Body of pancreas (tissue), 4 donors: ENCODE measurements at regions not wholly inside any gene's neighbourhood (a gene's known extent, or its start where the extent isn't known, plus 50 kb on each side); places are given as distances from the start of the nearest gene placed in this dataset.

Experiments
- POLR2A ChIP-seq, 3 donors: fragments of 450-650 bp; IDR thresholded peaks; one replicate each; pipeline ENCODE4 v1.6.1; 2016; ENCODE audit warnings: antibody characterized with exemption in 3 of 3, mild to moderate bottlenecking in 2 of 3
- TF ChIP-seq, protein P1 (sequence below), 7 experiments: fragments of 450-650 bp in 4 of 7; fragments of 200-600 bp in 3 of 7; sonication (generic) in 3 of 7; IDR thresholded peaks; one replicate each; pipeline ENCODE4 v1.5.1; 2016 to 2019; ENCODE audit warnings: antibody characterized with exemption in 7 of 7

DNA sequence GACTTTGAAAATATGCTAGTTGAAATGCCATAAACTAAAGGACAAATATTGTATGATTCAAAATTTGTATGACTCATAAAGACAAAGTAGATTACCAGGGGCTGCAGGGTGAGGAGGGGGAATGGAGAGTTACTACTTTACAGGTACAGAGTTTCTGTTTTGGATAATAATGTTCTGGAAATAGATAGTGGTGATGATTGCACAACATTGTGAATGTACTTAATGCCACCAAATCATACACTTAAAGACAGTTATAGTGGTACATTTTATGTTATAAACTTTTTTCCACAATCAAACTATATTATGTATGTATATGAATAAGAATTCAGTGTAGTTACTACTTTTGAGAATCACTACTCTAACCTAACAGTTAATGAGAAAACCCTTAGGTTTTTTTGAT lies 368.1 kb downstream of the ZFHX3 start:
- TF ChIP-seq, protein P1, sequence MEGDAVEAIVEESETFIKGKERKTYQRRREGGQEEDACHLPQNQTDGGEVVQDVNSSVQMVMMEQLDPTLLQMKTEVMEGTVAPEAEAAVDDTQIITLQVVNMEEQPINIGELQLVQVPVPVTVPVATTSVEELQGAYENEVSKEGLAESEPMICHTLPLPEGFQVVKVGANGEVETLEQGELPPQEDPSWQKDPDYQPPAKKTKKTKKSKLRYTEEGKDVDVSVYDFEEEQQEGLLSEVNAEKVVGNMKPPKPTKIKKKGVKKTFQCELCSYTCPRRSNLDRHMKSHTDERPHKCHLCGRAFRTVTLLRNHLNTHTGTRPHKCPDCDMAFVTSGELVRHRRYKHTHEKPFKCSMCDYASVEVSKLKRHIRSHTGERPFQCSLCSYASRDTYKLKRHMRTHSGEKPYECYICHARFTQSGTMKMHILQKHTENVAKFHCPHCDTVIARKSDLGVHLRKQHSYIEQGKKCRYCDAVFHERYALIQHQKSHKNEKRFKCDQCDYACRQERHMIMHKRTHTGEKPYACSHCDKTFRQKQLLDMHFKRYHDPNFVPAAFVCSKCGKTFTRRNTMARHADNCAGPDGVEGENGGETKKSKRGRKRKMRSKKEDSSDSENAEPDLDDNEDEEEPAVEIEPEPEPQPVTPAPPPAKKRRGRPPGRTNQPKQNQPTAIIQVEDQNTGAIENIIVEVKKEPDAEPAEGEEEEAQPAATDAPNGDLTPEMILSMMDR (IDR thresholded peaks at IDR 0.05) = no peak
- TF ChIP-seq POLR2A (IDR thresholded peaks at IDR 0.05) = no peak
